Smooth muscle cell (in vitro differentiated cells): ENCODE measurements at regions not wholly inside any gene's neighbourhood (a gene's known extent, or its start where the extent isn't known, plus 50 kb on each side); places are given as distances from the start of the nearest gene placed in this dataset.

Experiments
- DNase-seq: peaks from one replicate; lab custom pipeline; 2025; ENCODE audit not compliant: unreplicated experiment; lab: John Stamatoyannopoulos, UW
- H2AFZ ChIP-seq: fragments of 200-600 bp; sonication (generic); 2 replicates; pipeline ENCODE4 v1.6.0; 2016; ENCODE audit warnings: antibody characterized with exemption, low read depth, mild to moderate bottlenecking
- H3F3A ChIP-seq: fragments of 200-600 bp; sonication (generic); 2 replicates; pipeline ENCODE4 v1.6.0; 2017; ENCODE audit warnings: antibody characterized with exemption, low read depth
- H3K27ac ChIP-seq: fragments of 200-600 bp; sonication (generic); 2 replicates; pipeline ENCODE4 v1.5.1; 2016; ENCODE audit warnings: low read depth, mild to moderate bottlenecking
- H3K27me3 ChIP-seq: fragments of 200-600 bp; sonication (generic); 2 replicates; pipeline ENCODE4 v1.6.1; 2016; ENCODE audit warnings: low read depth, mild to moderate bottlenecking
- H3K36me3 ChIP-seq: fragments of 200-600 bp; sonication (generic); 2 replicates; pipeline ENCODE4 v1.5.1; 2016; ENCODE audit warnings: low read depth
- H3K4me1 ChIP-seq: fragments of 200-600 bp; sonication (generic); 2 replicates; pipeline ENCODE4 v1.5.1; 2016; ENCODE audit warnings: low read depth
- H3K4me2 ChIP-seq: fragments of 200-600 bp; sonication (generic); 2 replicates; pipeline ENCODE4 v1.6.0; 2016; ENCODE audit warnings: mild to moderate bottlenecking
- H3K4me3 ChIP-seq: fragments of 200-600 bp; sonication (generic); 2 replicates; pipeline ENCODE4 v1.5.1; 2016; ENCODE audit warnings: mild to moderate bottlenecking
- H3K79me2 ChIP-seq: fragments of 200-600 bp; sonication (generic); 2 replicates; pipeline ENCODE4 v1.6.0; 2016; ENCODE audit warnings: low read depth, mild to moderate bottlenecking
- H3K9ac ChIP-seq: fragments of 200-600 bp; sonication (generic); 2 replicates; pipeline ENCODE4 v1.6.0; 2016; ENCODE audit warnings: low read depth
- H3K9me3 ChIP-seq: fragments of 200-600 bp; sonication (generic); replicated peaks from 2 replicates; pipeline ENCODE4 v1.5.1; 2016; ENCODE audit warnings: low read depth
- H4K20me1 ChIP-seq: fragments of 200-600 bp; sonication (generic); 2 replicates; pipeline ENCODE4 v1.6.0; 2016; ENCODE audit warnings: low read depth
- CTCF ChIP-seq: fragments of 200-600 bp; sonication (generic); IDR thresholded peaks from 2 replicates; pipeline ENCODE4 v1.5.1; 2017; ENCODE audit warnings: borderline replicate concordance, mild to moderate bottlenecking, antibody characterized with exemption; ENCODE audit not compliant: insufficient read depth, poor library complexity, severe bottlenecking
- WGBS: methylation state at CpG from one replicate; pipeline ENCODE4 v1.1.7; 2016; ENCODE audit warnings: low lambda C conversion rate; 5-methylcytosine and 5-hydroxymethylcytosine counted together

GRCh38 chr11:126137136-126137535 is 74.3 kb downstream of the RPUSD4 start:
- no peaks in the 10 kb centered on the region for H3K27me3 ChIP-seq
- H3K4me2 ChIP-seq = peak overlapping the region; percentile 79

GRCh38 chr11:126136507-126136906 is 73.8 kb upstream of the CDON start:
- Histone ChIP-seq H3K9me3 (no peaks in the 10 kb centered on the region), H3K4me1 (peaks cover 14% of the 10 kb centered on the region), H3F3A (peaks cover 48% of the 10 kb centered on the region), H3K4me2 (peak overlapping the region; percentile 79), H3K36me3 (no peaks in the 10 kb centered on the region), H3K27me3 (no peaks in the 10 kb centered on the region), H2AFZ (no peak overlapping the region), H3K9ac (no peak overlapping the region), H3K27ac (peak overlapping the region; percentile 70), H4K20me1 (no peaks in the 10 kb centered on the region), H3K79me2 (no peaks in the 10 kb centered on the region), H3K4me3 (no peak overlapping the region)
- WGBS = 4% methylated on average over 10 of the region's 10 CpGs
- no peak for DNase-seq
- no peak for TF ChIP-seq CTCF

More at GRCh38 chr11:126137136-126137535, 74.3 kb downstream of the RPUSD4 start:
- H2AFZ ChIP-seq = no peak overlapping the region
- H3K79me2 ChIP-seq = no peaks in the 10 kb centered on the region
- H3K4me3 ChIP-seq = no peak overlapping the region
- H3K9me3 ChIP-seq = no peaks in the 10 kb centered on the region
- 51% methylated on average over 3 of the region's 3 CpGs for WGBS
- no peaks in the 10 kb centered on the region for H4K20me1 ChIP-seq
- DNase-seq = no peak
- peaks cover 48% of the 10 kb centered on the region for H3F3A ChIP-seq
- peak overlapping the region; percentile 70 for H3K27ac ChIP-seq
- no peak overlapping the region for H3K9ac ChIP-seq
- peaks cover 14% of the 10 kb centered on the region for H3K4me1 ChIP-seq
- no peak for TF ChIP-seq CTCF
- H3K36me3 ChIP-seq = no peaks in the 10 kb centered on the region

DNA sequence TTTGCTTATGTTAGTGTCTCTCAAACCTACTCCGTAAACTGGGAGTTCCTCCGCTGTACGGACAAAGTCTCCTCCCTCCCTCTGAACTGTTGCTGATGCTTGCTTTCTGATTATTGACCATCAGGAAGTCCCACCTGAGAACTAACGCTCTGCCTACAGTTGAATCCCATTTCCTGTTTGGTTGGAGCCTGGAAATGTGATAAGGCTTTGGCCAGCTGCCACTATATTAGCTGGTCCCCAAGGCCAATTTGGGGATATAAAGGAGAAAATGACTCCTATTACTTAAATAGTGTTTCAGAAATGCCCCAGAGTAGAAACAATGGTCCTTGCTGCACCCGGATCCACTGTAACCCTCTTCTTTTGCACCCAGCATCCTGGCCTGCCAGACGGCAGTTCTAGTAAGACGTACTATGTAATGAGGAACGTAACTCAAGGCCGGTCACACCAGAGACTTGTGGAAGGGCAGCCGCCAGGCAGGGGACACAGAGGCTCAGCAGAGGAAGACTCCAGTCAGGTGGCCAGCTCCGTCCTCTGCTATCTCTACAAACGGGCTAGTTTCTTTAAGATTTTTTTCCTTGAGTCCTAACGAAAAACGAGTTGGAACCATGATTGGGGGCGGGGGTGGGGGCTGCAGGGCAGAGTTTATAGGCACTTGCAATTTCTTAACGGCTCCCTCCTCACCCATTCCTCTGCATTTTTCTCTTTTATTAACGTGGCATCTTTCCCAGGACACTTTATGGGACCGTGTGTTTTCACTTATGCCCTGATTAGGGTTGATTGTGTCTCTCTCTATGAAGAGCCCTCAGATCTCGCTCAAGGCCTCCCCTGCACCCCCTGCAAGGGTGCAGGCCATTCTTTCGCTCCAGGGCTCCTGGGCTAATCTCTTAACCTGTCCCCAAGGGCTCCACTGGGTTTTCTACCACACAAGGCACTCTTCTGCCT is 72.8 kb upstream of the CDON start:
- DNase-seq = no peak
- Histone ChIP-seq H3K9me3 (no peaks in the 10 kb centered on the region), H4K20me1 (no peaks in the 10 kb centered on the region), H3K9ac (no peak overlapping the region), H2AFZ (no peak overlapping the region), H3K4me3 (no peak overlapping the region), H3K27me3 (no peaks in the 10 kb centered on the region), H3K36me3 (no peaks in the 10 kb centered on the region), H3F3A (peaks cover 46% of the 10 kb centered on the region), H3K27ac (no peak overlapping the region), H3K4me1 (peaks cover 13% of the 10 kb centered on the region), H3K79me2 (no peaks in the 10 kb centered on the region), H3K4me2 (no peak overlapping the region)
- 58% methylated on average over 20 of the region's 20 CpGs for WGBS
- no peak for TF ChIP-seq CTCF
